SK-N-SH treated with all-trans-retinoic acid at 6 μM for 48 hours (cell line): ENCODE measurements at regions not wholly inside any gene's neighbourhood (a gene's known extent, or its start where the extent isn't known, plus 50 kb on each side); places are given as distances from the start of the nearest gene placed in this dataset.

ENCODE experiments used
- ATAC-seq: fragments of 200-7000 bp; cut with Tn5 transposase; 3 replicates; pipeline ENCODE4 v1.9.1; 2020; ENCODE audit warnings: mild to moderate bottlenecking, moderate library complexity
- ARNTL ChIP-seq: fragments of 450-650 bp; formaldehyde crosslinking; IDR thresholded peaks from 2 replicates; pipeline ENCODE4 v1.5.0; 2020; ENCODE audit warnings: low read depth, mild to moderate bottlenecking, moderate library complexity, borderline replicate concordance
- BACH2 ChIP-seq: fragments of 250-450 bp; sonication (Bioruptor Pico); IDR thresholded peaks from 2 replicates; pipeline ENCODE4 v1.9.0; 2021; ENCODE audit warnings: mild to moderate bottlenecking, borderline replicate concordance
- CSDC2 ChIP-seq: fragments of 250-450 bp; sonication (Bioruptor Pico); IDR thresholded peaks from 2 replicates; pipeline ENCODE4 v1.5.0; 2020; ENCODE audit warnings: mild to moderate bottlenecking, moderate library complexity
- ESRRG ChIP-seq: fragments of 250-450 bp; sonication (Bioruptor Pico); IDR thresholded peaks from 2 replicates; pipeline ENCODE4 v1.6.1; 2021; ENCODE audit warnings: mild to moderate bottlenecking
- GLIS3 ChIP-seq: fragments of 250-450 bp; sonication (Bioruptor Pico); IDR thresholded peaks from 2 replicates; pipeline ENCODE4 v1.5.0; 2020; ENCODE audit warnings: mild to moderate bottlenecking, moderate library complexity
- ISL1 ChIP-seq: fragments of 250-450 bp; sonication (Bioruptor Pico); IDR thresholded peaks from 2 replicates; pipeline ENCODE4 v2.1.2; 2022; ENCODE audit warnings: mild to moderate bottlenecking, moderate library complexity
- OSR1 ChIP-seq: fragments of 250-450 bp; sonication (Bioruptor Pico); IDR thresholded peaks from 2 replicates; pipeline ENCODE4 v1.8.0; 2022; ENCODE audit warnings: moderate library complexity, mild to moderate bottlenecking, inconsistent platforms
- RARB ChIP-seq: fragments of 250-450 bp; sonication (Bioruptor Pico); IDR thresholded peaks from 2 replicates; pipeline ENCODE4 v1.8.0; 2021; ENCODE audit warnings: mild to moderate bottlenecking, moderate library complexity
- SNAI2 ChIP-seq: fragments of 250-450 bp; sonication (Bioruptor Pico); IDR thresholded peaks from 2 replicates; pipeline ENCODE4 v1.5.0; 2020; ENCODE audit warnings: mild to moderate bottlenecking, moderate library complexity
- TCF4 ChIP-seq: fragments of 250-450 bp; sonication (Bioruptor Pico); IDR thresholded peaks from 2 replicates; pipeline ENCODE4 v1.8.0; 2021; ENCODE audit warnings: mild to moderate bottlenecking, moderate library complexity, borderline replicate concordance
- TOX ChIP-seq: fragments of 250-450 bp; sonication (Bioruptor Pico); IDR thresholded peaks from 2 replicates; pipeline ENCODE4 v1.8.0; 2021; ENCODE audit warnings: mild to moderate bottlenecking, moderate library complexity, borderline replicate concordance
- ZFP30 ChIP-seq: fragments of 450-650 bp; formaldehyde crosslinking; IDR thresholded peaks from 2 replicates; pipeline ENCODE4 v1.5.0; 2022; ENCODE audit warnings: mild to moderate bottlenecking, moderate library complexity
- ZNF565 ChIP-seq: fragments of 450-650 bp; formaldehyde crosslinking; conservative IDR thresholded peaks from 2 replicates; pipeline ENCODE4 v1.5.0; 2020; ENCODE audit warnings: low read depth, mild to moderate bottlenecking, moderate library complexity
- ZNF70 ChIP-seq: fragments of 450-650 bp; formaldehyde crosslinking; IDR thresholded peaks from 2 replicates; pipeline ENCODE4 v1.5.0; 2020; ENCODE audit warnings: mild to moderate bottlenecking, moderate library complexity
- ZNF8 ChIP-seq: fragments of 450-650 bp; formaldehyde crosslinking; IDR thresholded peaks from 2 replicates; pipeline ENCODE4 v1.5.0; 2020; ENCODE audit warnings: mild to moderate bottlenecking, moderate library complexity
- TF ChIP-seq, protein P1 (sequence below): fragments of 250-450 bp; sonication (Bioruptor Pico); IDR thresholded peaks from 2 replicates; pipeline ENCODE4 v1.8.0; 2020; ENCODE audit warnings: mild to moderate bottlenecking, moderate library complexity, borderline replicate concordance
- TF ChIP-seq, protein P2 (sequence below): fragments of 250-450 bp; sonication (Bioruptor Pico); IDR thresholded peaks from 2 replicates; pipeline ENCODE4 v1.5.0; 2020; ENCODE audit warnings: mild to moderate bottlenecking, moderate library complexity
- TF ChIP-seq, protein P3 (sequence below): fragments of 250-450 bp; sonication (Bioruptor Pico); IDR thresholded peaks from 2 replicates; pipeline ENCODE4 v1.8.0; 2021; ENCODE audit warnings: low read depth, mild to moderate bottlenecking, moderate library complexity, borderline replicate concordance

DNA sequence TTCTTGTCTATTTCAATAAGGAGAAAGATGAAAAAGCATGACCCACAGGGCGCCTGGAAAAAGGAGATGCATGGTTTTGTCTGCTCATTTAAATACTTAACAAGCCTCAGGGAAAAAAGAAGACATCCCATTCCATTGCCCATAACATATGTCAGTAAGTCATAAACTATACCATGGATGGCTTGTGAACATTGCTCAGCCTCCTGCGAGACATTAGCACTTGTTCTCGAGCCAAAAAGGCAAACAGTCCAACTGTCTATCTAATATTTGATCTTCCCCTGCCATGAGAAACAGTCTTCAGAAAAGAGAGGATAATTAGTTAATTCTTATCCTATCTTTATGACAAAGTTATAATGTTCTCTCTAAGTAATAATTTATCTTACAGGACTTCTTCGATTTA is 527.4 kb downstream of the HACE1 start:
- ATAC-seq = no peak
- no peak for TF ChIP-seq ARNTL
- no peak for TF ChIP-seq ZNF70 (CRISPR knock-in tag)
- TF ChIP-seq ISL1 (CRISPR knock-in tag) = peak; percentile 37; the same call in 1 of the 2 replicates

DNA sequence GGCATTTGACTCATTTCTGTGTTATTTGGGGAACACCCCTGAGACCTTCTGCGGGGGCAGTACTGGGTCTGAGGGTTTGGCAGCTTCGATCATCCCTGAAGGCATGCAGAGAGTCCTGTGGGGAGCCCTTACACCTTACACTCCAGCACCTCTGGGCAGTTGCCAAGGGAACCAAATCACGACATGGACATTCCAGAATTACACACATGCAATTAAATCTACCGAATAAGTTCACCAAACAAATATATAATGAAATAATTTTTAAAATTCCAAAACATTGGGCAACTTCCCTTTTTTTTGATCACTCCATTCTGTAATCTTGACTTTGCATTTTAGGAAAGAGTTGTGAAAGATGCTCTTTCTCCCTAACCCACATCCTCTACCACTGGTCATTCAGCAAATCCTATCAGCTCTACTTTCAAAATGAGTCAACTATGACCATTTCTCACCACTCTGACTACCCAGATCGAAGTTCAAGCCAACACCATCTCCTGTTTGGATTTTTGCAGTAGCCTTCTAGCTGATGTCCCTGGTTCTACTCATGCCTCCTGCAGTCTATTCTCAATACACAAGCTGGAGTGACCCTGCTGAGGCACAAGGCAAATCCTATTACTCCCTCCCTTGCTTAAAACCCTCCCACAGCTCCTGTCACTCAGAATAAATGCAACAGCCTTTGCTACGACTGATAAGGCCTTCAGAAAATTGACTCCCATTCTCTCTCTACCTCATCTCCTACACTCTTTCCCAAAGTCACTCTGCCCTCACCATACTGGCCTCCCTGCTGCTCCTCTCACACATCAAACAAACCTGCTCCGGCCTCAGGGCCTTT is 533.3 kb downstream of the HACE1 start:
- no peak for ATAC-seq
- TF ChIP-seq TOX (CRISPR knock-in tag) = no peak
- TF ChIP-seq, protein P1, sequence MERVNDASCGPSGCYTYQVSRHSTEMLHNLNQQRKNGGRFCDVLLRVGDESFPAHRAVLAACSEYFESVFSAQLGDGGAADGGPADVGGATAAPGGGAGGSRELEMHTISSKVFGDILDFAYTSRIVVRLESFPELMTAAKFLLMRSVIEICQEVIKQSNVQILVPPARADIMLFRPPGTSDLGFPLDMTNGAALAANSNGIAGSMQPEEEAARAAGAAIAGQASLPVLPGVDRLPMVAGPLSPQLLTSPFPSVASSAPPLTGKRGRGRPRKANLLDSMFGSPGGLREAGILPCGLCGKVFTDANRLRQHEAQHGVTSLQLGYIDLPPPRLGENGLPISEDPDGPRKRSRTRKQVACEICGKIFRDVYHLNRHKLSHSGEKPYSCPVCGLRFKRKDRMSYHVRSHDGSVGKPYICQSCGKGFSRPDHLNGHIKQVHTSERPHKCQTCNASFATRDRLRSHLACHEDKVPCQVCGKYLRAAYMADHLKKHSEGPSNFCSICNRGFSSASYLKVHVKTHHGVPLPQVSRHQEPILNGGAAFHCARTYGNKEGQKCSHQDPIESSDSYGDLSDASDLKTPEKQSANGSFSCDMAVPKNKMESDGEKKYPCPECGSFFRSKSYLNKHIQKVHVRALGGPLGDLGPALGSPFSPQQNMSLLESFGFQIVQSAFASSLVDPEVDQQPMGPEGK (CRISPR knock-in tag) = no peak

DNA sequence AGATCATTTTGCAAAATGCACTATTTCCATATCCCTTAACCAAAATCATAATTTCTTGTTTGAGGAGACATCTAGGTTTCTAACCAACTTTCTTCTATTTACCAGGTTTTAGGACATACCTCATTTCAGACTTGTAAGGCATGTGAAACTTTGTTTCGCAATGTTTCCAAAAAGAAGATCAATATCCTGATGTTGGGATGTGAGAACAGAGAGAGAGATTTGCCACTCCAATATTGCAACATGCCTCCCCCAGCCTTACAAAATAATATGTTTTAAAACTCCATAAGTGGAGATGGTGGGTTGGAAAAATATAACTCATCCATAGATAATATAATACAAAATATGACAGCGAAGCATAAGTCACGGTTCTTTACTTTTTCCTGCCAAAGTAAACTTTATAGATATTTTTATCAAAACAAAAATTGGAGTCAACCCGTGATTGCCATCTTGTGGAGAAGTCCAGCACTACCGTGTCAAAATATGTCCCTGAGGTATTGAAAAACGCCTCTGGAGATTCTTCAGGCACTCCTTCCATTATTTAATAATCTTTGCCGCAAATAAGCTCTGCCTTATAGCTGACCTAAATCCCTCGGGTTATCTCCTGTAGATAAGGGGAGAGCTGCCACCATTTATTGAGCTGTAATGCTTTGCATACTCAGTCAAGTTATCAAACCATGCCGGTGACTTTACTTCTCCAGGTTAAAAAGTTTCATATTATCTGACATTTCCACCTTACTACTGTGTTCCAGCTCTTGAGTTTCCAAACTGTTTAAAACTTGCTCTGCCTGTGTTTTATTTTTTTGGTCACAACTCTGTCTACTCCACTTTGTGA is 534.2 kb downstream of the HACE1 start:
- 0 out of 2 replicates have a peak, but pooled peaks have one; percentile 11 for TF ChIP-seq TCF4 (CRISPR knock-in tag)
- TF ChIP-seq ISL1 (CRISPR knock-in tag) = peak; percentile 45; the same call in 1 of the 2 replicates
- no peak for TF ChIP-seq ZNF565 (CRISPR knock-in tag)
- ATAC-seq = 0 out of 3 replicates have a peak, but pooled peaks have one; percentile 34

DNA sequence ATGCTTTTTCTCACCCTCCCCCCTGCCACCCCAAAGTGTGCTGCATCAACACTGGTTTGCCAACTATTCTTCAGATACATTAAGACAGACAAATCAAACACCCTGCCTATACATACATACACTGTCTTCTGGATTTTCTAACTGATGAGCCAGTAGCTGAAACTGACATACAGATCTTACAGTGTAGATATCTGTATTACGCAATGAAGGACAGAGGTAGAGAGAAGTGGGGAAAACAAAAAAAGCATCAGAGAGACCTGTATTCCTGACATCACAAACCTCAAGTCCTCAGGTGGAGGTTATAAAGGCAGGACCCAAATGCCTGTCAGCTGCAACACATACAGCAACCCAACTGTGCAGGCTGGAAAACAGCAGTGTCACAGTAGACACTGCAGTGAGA is 535.4 kb downstream of the HACE1 start:
- TF ChIP-seq ZFP30 (no peak), ARNTL (no peak), ZNF565 (CRISPR knock-in tag) (no peak), OSR1 (CRISPR knock-in tag) (no peak), CSDC2 (CRISPR knock-in tag) (no peak)
- ATAC-seq = no peak

DNA sequence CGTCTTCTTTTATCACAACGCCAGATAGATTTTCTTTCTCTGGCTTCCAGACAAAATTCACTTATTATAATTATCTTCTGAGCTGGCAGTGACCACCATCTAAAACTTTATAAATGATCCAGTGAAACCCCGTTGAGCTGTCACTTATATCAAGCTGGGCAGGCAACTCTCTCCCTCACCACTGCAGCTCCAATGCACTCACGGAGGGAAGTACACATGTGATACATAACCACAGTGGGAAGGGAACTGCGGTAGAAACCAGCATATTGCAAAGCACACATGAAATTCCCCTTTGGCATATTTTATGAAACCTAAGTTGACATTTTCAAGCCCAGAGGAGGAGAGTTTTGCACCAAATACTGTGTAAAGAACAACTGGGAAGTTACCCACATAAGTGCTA is 536.9 kb downstream of the HACE1 start:
- TF ChIP-seq ESRRG (no peak), SNAI2 (CRISPR knock-in tag) (no peak), ISL1 (CRISPR knock-in tag) (no peak), CSDC2 (CRISPR knock-in tag) (no peak), RARB (no peak), TCF4 (CRISPR knock-in tag) (no peak), ARNTL (no peak), ZNF70 (CRISPR knock-in tag) (no peak), TOX (CRISPR knock-in tag) (no peak), ZNF8 (CRISPR knock-in tag) (no peak), BACH2 (CRISPR knock-in tag) (no peak), GLIS3 (no peak)
- TF ChIP-seq, protein P2, sequence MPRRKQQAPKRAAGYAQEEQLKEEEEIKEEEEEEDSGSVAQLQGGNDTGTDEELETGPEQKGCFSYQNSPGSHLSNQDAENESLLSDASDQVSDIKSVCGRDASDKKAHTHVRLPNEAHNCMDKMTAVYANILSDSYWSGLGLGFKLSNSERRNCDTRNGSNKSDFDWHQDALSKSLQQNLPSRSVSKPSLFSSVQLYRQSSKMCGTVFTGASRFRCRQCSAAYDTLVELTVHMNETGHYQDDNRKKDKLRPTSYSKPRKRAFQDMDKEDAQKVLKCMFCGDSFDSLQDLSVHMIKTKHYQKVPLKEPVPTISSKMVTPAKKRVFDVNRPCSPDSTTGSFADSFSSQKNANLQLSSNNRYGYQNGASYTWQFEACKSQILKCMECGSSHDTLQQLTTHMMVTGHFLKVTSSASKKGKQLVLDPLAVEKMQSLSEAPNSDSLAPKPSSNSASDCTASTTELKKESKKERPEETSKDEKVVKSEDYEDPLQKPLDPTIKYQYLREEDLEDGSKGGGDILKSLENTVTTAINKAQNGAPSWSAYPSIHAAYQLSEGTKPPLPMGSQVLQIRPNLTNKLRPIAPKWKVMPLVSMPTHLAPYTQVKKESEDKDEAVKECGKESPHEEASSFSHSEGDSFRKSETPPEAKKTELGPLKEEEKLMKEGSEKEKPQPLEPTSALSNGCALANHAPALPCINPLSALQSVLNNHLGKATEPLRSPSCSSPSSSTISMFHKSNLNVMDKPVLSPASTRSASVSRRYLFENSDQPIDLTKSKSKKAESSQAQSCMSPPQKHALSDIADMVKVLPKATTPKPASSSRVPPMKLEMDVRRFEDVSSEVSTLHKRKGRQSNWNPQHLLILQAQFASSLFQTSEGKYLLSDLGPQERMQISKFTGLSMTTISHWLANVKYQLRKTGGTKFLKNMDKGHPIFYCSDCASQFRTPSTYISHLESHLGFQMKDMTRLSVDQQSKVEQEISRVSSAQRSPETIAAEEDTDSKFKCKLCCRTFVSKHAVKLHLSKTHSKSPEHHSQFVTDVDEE (CRISPR knock-in tag) = no peak
- TF ChIP-seq, protein P1 (CRISPR knock-in tag) = no peak
- TF ChIP-seq, protein P3, sequence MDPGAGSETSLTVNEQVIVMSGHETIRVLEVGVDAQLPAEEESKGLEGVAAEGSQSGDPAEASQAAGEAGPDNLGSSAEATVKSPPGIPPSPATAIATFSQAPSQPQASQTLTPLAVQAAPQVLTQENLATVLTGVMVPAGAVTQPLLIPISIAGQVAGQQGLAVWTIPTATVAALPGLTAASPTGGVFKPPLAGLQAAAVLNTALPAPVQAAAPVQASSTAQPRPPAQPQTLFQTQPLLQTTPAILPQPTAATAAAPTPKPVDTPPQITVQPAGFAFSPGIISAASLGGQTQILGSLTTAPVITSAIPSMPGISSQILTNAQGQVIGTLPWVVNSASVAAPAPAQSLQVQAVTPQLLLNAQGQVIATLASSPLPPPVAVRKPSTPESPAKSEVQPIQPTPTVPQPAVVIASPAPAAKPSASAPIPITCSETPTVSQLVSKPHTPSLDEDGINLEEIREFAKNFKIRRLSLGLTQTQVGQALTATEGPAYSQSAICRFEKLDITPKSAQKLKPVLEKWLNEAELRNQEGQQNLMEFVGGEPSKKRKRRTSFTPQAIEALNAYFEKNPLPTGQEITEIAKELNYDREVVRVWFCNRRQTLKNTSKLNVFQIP = no peak
- ATAC-seq = no peak
